GM18520 (cell line): ENCODE measurements at regions not wholly inside any gene's neighbourhood (a gene's known extent, or its start where the extent isn't known, plus 50 kb on each side); places are given as distances from the start of the nearest gene placed in this dataset.

Experiments used
- ATAC-seq: cut with Tn5 transposase; IDR thresholded peaks from one replicate; pipeline ENCODE4 v1.9.1; 2021; ENCODE audit not compliant: unreplicated experiment

DNA sequence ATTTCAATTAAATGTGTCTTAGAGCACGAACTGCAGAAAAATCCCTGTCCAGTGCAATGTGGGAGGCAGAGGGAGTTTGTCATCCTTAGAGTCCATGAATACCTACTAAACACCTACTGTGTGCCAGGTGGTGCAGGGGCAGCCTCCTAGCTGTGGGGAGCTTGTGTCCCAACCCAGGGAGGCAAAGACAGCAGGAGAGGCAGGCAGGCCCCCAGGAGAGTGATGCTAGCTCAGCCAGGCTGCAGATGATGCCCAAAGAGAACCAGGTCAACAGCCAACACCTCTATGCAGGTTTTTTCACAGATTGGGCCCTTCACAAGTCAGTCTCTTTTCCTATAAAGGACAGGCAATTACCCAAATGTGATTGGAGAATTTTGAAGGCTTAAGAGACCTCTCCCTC is 108.2 kb upstream of the UQCRFS1 start:
- no peak for ATAC-seq

DNA sequence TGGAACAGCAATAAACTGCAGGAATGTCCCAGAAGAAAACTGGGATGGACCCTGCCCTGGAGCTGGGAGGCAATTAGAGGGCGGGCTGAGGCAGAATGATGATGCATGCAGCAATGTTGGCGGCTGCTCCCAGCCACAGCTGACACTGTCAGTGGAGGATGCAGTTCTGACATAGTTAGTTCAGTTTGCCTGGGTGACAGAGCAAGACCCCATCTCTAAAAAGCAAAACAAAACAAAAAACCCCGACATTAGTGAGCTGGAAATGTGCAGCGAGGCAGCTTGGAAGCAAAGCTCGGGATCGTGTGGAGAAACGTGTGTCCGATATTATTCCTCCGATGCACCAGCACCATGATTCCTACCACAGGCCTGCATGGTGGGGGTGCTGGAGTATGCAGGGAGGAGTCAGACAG is 110.1 kb upstream of the UQCRFS1 start:
- ATAC-seq: no peak

GRCh38 chr19:29323440-29324290 is 110.7 kb upstream of the UQCRFS1 start:
- no peak for ATAC-seq

GRCh38 chr19:29324291-29324680 is 111.3 kb upstream of the UQCRFS1 start:
- no peak for ATAC-seq

GRCh38 chr19:29324717-29325116 is 111.8 kb upstream of the UQCRFS1 start:
- ATAC-seq: no peak

DNA sequence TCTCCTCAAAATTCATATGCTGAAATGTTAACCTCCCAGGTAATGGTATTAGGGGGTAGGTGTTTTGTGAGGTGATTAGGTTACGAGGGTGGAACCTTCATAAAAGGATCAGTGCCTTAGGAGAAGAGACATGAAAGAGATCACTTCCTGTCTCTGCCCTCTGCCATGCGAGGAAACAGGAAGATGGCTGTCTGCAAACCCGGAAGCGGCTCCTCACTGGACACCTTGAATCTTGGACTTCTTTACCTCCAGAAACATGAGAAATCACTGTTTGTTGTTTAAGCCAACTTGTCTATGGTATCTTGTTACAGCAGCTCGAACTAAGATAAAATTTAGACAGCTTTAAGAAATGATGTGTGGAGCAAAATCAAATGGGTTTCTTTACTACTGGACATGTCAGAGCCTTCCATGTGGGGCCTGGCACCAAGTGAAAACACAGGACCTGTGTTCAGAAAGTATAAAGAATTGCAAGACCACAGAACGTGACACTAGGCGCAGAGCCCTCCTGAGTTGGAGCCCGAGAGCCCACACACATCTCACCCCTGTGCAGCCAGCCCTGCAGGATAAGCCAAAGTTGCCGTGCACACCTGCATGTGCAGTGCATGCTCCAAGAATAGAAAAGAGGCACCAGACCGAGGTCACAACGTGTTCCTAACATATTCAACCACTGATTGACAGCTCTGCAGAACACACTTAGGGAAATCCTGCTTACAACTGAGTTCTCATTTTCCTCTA is 112.5 kb upstream of the UQCRFS1 start:
- no peak for ATAC-seq

GRCh38 chr19:29326351-29326750 is 113.4 kb upstream of the UQCRFS1 start:
- ATAC-seq: no peak

GRCh38 chr19:29326849-29327840 is 114.2 kb upstream of the UQCRFS1 start:
- no peak for ATAC-seq

DNA sequence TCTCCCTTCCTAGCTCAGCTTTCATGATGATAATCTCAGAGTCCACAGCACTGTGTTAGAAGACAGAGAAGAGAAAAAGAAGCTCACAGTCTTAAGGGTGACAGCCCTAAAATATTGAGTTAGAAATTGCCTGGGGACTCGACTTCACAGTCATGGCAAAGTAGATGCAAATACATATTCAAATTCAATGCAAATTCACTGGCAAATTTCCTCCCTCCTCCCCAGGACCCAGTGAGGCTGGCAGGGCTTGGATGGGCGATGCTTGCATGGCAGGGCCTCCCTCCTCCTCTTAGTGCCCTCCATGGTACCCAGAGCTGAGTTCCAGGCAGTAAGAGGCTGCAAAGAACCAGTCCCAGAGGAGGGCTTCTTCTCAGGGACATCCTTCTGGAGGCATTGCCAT is 115.6 kb upstream of the UQCRFS1 start:
- ATAC-seq: no peak

GRCh38 chr19:29329460-29330134 is 116.6 kb upstream of the UQCRFS1 start:
- ATAC-seq: no peak

DNA sequence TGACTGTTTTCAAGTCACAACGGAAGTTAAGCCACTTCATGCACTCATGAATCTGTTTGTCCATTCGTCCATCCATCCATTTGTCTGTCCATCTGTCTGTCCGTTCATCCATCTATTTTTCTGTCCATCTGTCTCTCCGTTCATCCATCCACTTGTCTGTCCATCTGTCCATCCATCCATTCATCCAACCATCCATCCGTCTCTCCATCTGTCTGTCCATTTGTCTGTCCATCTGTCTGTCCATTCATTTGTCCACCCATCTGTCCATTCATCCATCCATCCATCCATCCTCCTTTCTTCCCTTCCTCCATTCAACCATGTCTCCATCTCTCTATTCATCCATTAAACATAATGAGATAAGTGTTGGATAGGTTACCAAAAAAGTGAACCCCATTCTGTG is 123.5 kb upstream of the UQCRFS1 start:
- ATAC-seq: no peak

- no peak for ATAC-seq
Measured at GRCh38 chr19:29337029-29337428, 124.1 kb upstream of the UQCRFS1 start.

DNA sequence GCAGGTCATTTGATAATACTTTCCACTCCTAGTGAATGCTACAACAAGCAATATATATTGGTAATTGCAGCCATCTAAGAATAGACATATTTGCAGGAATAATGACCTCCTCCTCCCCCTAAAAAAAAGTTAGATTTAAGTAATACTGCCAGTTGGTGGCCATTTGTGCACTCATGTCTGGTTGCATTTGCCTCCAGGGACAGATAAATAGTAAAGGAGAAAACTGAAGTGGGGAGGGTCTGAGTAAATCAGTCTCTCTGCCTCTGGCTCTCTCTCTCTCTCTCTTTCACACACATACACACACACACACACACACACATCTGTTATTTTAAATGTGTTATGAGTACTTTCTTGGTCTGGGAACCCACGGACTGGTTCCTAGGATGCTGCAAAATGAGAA is 125.5 kb upstream of the UQCRFS1 start:
- ATAC-seq: no peak

- ATAC-seq: no peak
Measured at GRCh38 chr19:29342721-29343120, 129.8 kb upstream of the UQCRFS1 start.

- no peak for ATAC-seq
Measured at GRCh38 chr19:29364224-29364726, 151.3 kb upstream of the UQCRFS1 start.

DNA sequence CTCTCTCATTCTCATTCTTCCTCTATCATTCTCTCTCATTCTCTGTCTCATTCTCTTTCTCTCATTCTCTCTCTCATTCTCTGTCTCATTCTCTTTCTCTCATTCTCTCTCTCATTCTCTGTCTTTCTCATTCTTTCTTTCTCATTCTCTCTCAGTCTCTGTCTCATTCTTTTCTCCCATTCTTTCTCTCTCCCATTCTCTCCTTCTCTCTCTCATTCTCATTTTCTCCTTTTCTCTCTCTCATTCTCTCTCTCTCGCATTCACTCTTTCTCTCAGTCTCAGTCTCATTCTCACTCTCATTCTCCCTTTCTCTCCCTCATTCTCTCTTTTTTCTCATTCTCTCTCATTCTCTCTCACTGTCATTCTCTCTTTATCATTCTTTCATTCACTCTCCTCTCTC is 152.0 kb upstream of the UQCRFS1 start:
- no peak for ATAC-seq

DNA sequence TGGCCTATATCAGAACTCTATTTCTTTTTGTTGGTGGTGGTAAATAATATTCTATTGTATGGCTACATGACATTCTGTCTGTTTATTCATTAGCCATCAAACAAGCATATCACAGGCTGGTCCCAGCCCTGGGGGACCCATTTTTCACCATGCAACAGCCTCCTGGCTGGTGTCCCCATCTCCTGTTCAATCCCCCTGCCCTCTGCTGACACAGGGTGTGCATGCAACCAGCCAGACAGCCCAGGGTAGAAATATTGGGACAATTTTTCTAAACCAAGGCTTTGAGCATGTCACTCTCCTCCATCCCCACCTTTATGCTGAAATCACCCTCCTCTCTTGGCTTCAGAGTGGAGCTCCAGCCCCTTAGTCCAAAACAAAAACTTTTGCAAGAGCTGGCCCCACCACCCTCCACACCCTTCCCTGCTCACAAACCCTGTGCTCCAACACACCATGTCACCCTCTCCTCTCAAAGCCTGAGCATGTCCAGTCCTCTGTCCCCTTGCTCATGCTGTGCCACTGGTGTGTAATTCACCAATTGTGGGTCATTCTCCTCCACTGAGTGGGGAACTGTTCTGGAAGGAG is 153.0 kb upstream of the UQCRFS1 start:
- no peak for ATAC-seq

DNA sequence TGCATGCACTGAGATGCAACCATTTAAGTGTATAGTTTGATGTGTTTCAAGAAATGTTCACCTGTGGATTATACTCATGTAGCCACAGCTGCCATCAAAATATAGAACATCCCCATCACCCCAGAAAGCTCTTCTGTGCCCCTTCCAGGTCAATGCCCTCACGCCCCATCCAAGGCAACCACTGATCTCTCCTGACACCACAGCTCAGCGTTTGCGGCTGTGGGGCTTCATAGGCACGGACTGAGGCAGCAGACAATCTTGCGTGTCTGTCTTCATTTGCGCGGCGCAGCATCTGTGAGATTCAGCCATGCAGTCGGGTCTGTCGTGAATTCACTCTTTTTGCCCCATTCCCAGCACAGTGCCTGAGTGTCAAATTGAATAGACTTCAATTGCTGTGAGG is 153.8 kb upstream of the UQCRFS1 start:
- ATAC-seq: no peak

DNA sequence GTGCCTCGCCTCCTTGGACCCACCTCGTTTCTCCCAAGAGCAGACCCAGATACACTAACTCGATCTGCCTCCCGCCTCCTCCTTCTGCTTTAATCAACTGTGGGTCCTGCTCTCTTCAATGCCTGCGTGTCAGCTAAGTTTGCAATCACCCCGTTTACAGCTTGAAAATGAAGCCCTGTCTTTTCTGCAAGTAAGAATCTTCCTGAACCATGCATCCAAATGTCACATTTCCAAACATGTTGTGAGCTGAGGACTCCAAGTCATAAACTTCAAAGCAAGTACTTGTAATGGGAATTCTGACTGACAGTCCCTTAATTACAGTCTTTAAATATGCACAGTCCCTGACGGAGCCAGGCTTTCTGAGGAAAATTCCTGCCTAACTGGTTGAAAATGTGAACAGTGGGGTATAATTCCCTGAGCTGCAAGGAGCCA is 154.9 kb upstream of the UQCRFS1 start:
- no peak for ATAC-seq

DNA sequence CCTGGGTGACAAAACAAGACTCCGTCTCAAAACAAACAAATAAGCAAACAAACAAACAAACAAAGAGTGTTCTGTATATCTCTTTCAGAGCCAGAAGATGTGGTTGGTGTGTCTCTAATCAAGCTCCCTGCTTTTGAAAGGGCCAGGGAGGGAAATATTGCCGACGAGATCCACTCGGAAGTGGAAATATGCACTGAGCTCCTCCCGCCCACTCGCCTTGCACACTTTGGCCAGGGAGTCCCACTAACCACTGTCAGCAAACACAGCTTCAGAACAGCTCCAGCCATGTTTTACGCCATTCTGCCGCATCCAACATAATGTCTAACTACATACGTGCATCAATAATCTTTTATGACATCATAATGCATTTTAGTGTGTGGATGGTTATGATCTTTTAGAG is 155.5 kb upstream of the VSTM2B start:
- ATAC-seq: no peak
